GM12878 (cell line): ENCODE measurements at regions not wholly inside any gene's neighbourhood (a gene's known extent, or its start where the extent isn't known, plus 50 kb on each side); places are given as distances from the start of the nearest gene placed in this dataset.
"Not testable (repeated sequence)": the region's sequence is repeated elsewhere in the genome, so short reads cannot be mapped to it uniquely, and the experiment has no call there.

Experiments used
- CHD1 ChIP-seq: IDR thresholded peaks from 2 replicates; pipeline ENCODE4 v1.6.1; 2012; ENCODE audit warnings: low read depth, low read length, improper control_type of control experiment
- CTCF ChIP-seq, 3 experiments: IDR thresholded peaks in 2 of 3; conservative IDR thresholded peaks in 1 of 3; 2 replicates each; pipeline ENCODE4 v1.5.1; 2011; ENCODE audit warnings: low read depth in 3 of 3, low read length in 3 of 3, mild to moderate bottlenecking in 3 of 3, control low read depth in 2 of 3, moderate library complexity in 2 of 3, inconsistent platforms in 1 of 3, mixed read lengths in 1 of 3; ENCODE audit not compliant: control insufficient read depth in 2 of 3, insufficient read depth in 1 of 3; ENCODE audit errors: extremely low read depth in 1 of 3
- EP300 ChIP-seq, 2 experiments: fragments of 150-350 bp in 1 of 2; IDR thresholded peaks; 2 replicates each; pipeline ENCODE4 v1.6.1; 2011 to 2012; ENCODE audit warnings: low read depth in 2 of 2, low read length in 2 of 2, borderline replicate concordance in 1 of 2, improper control_type of control experiment in 1 of 2, inconsistent platforms in 1 of 2; ENCODE audit not compliant: control insufficient read depth in 1 of 2
- HCFC1 ChIP-seq: fragments of 150-350 bp; IDR thresholded peaks from 2 replicates; pipeline ENCODE4 v1.6.1; 2014; ENCODE audit warnings: low read length
- NR2C1 ChIP-seq: fragments of 450-650 bp; IDR thresholded peaks from 2 replicates; pipeline ENCODE4 v1.6.1; 2017; ENCODE audit warnings: antibody characterized with exemption, mild to moderate bottlenecking, moderate library complexity
- NR2C2 ChIP-seq: IDR thresholded peaks from 2 replicates; pipeline ENCODE4 v1.6.1; 2011; ENCODE audit warnings: borderline replicate concordance, low read depth; ENCODE audit not compliant: control insufficient read depth, insufficient read length
- NRF1 ChIP-seq: conservative IDR thresholded peaks from 2 replicates; pipeline ENCODE4 v1.6.1; 2011; ENCODE audit warnings: mild to moderate bottlenecking, low read depth, low read length, improper control_type of control experiment
- RAD51 ChIP-seq: fragments of 450-650 bp; IDR thresholded peaks from 2 replicates; pipeline ENCODE4 v1.6.1; 2016; ENCODE audit warnings: moderate library complexity, mild to moderate bottlenecking, inconsistent platforms
- SIN3A ChIP-seq: IDR thresholded peaks from 2 replicates; pipeline ENCODE4 v1.6.1; 2012; ENCODE audit warnings: low read depth, low read length, improper control_type of control experiment
- SRF ChIP-seq, 2 experiments: IDR thresholded peaks; 2 replicates each; pipeline ENCODE4 v1.6.1; 2011; ENCODE audit warnings: low read depth in 2 of 2, low read length in 2 of 2, mild to moderate bottlenecking in 1 of 2, moderate library complexity in 1 of 2
- TBL1XR1 ChIP-seq: IDR thresholded peaks from 2 replicates; pipeline ENCODE4 v1.6.1; 2012; ENCODE audit warnings: low read depth, low read length, improper control_type of control experiment
- USF1 ChIP-seq: IDR thresholded peaks from 2 replicates; pipeline ENCODE4 v1.6.1; 2011; ENCODE audit warnings: borderline replicate concordance, low read depth, mild to moderate bottlenecking, moderate library complexity, mixed read lengths, low read length; ENCODE audit not compliant: insufficient read depth; ENCODE audit errors: extremely low read length

GRCh38 chr2:91685541-91685940 lies 2994.1 kb downstream of the RPIA start:
- not testable (repeated sequence) for TF ChIP-seq HCFC1; CTCF (IDR thresholded peaks at IDR 0.05 in 2 of 3, conservative IDR thresholded peaks at IDR 0.05 in 1 of 3; ENCODE audit: control insufficient read depth in 2 of 3, extremely low read depth in 1 of 3, insufficient read depth in 1 of 3, low read depth in 3 of 3, low read length in 3 of 3); NR2C1; EP300 (IDR thresholded peaks at IDR 0.05; ENCODE audit: borderline replicate concordance in 1 of 2, control insufficient read depth in 1 of 2, low read depth in 2 of 2, low read length in 2 of 2); RAD51; NR2C2; USF1; CHD1; SRF (IDR thresholded peaks at IDR 0.05; ENCODE audit: low read depth in 2 of 2, low read length in 2 of 2); NRF1; TBL1XR1; SIN3A
